Gastrocnemius medialis (tissue), 4 donors: ENCODE measurements at regions not wholly inside any gene's neighbourhood (a gene's known extent, or its start where the extent isn't known, plus 50 kb on each side); places are given as distances from the start of the nearest gene placed in this dataset.

Experiments used
- POLR2A ChIP-seq, 2 donors: fragments of 450-650 bp; IDR thresholded peaks; one replicate each; pipeline ENCODE4 v1.6.1; 2017; ENCODE audit warnings: antibody characterized with exemption in 2 of 2, mild to moderate bottlenecking in 2 of 2, moderate library complexity in 2 of 2
- TF ChIP-seq, protein P1 (sequence below), 5 experiments: fragments of 450-650 bp in 3 of 5; fragments of 200-600 bp in 2 of 5; sonication (generic) in 2 of 5; IDR thresholded peaks in 4 of 5; conservative IDR thresholded peaks in 1 of 5; 1 replicate in 4 of 5; 2 replicates in 1 of 5; pipeline ENCODE4 v1.5.1; 2016 to 2019; ENCODE audit warnings: antibody characterized with exemption in 5 of 5, mild to moderate bottlenecking in 3 of 5, moderate library complexity in 3 of 5

DNA sequence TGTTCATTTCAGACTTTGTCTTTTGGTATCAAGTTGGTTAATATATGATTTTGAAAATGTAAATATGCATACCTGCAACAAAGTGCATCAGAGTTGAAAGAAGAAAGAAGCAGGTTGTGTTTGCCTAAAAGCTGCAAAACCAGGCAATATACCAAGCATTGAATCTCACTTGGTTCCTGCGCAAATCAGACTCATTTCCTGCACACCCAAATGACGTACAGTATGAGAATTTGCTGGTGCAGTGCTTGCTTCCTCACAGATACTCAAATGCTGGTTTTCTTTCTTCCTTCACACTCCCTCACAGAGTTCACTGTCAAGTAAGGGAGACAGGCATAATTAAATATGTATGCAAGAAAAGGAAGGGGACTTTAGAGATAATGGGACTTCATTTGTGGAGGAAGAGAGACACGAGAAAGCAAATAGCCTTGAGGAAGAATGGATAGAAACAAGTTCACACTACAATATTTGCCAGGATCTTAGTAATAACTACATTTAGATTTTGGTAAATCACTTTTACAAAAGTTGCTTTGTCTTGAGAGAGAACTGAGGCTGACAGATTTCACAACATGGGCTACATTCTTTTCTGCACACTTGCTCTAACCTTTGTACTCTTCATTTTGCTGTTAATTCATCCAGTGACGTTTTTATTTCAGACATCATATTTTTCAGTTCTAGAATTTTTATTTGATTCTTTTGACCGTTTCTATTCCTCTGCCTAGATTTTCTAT lies 56.9 kb upstream of the AOAH start:
- TF ChIP-seq, protein P1, sequence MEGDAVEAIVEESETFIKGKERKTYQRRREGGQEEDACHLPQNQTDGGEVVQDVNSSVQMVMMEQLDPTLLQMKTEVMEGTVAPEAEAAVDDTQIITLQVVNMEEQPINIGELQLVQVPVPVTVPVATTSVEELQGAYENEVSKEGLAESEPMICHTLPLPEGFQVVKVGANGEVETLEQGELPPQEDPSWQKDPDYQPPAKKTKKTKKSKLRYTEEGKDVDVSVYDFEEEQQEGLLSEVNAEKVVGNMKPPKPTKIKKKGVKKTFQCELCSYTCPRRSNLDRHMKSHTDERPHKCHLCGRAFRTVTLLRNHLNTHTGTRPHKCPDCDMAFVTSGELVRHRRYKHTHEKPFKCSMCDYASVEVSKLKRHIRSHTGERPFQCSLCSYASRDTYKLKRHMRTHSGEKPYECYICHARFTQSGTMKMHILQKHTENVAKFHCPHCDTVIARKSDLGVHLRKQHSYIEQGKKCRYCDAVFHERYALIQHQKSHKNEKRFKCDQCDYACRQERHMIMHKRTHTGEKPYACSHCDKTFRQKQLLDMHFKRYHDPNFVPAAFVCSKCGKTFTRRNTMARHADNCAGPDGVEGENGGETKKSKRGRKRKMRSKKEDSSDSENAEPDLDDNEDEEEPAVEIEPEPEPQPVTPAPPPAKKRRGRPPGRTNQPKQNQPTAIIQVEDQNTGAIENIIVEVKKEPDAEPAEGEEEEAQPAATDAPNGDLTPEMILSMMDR (IDR thresholded peaks at IDR 0.05 in 4 of 5, conservative IDR thresholded peaks at IDR 0.05 in 1 of 5), result no peak
- no peak for TF ChIP-seq POLR2A (IDR thresholded peaks at IDR 0.05)
